ENCODE measurements at regions not wholly inside any gene's neighbourhood (a gene's known extent, or its start where the extent isn't known, plus 50 kb on each side); places are given as distances from the start of the nearest gene placed in this dataset.

- ChIA-PET CTCF (no interaction called here), POLR2A (ENCODE audit: low non-redundant PET) (no interaction called here)
- no peak for DNase-seq (ENCODE audit: low spot score)
- Histone ChIP-seq H3K27ac (ENCODE audit: low read depth, low read length, poor library complexity, severe bottlenecking) (no peak overlapping the region), H3K27me3 (replicated peaks; ENCODE audit: insufficient read depth, low read depth, low read length, poor library complexity) (no peaks in the 10 kb centered on the region), H3K4me1 (ENCODE audit: insufficient read depth, low read length, poor library complexity, severe bottlenecking) (no peaks in the 10 kb centered on the region), H3K9me3 (ENCODE audit: low read depth, low read length, poor library complexity, severe bottlenecking) (peaks cover 9% of the 10 kb centered on the region), H3K36me3 (ENCODE audit: insufficient read depth, low read length, poor library complexity, severe bottlenecking) (no peaks in the 10 kb centered on the region), H3K4me3 (ENCODE audit: low read depth, low read length, poor library complexity, severe bottlenecking) (no peak overlapping the region)
- intact Hi-C loops (cut with micrococcal nuclease; ENCODE audit: unreplicated experiment), result no loop called here
- BruUV-seq (replicated peaks), result no TSS peak
- TF ChIP-seq, protein P1, sequence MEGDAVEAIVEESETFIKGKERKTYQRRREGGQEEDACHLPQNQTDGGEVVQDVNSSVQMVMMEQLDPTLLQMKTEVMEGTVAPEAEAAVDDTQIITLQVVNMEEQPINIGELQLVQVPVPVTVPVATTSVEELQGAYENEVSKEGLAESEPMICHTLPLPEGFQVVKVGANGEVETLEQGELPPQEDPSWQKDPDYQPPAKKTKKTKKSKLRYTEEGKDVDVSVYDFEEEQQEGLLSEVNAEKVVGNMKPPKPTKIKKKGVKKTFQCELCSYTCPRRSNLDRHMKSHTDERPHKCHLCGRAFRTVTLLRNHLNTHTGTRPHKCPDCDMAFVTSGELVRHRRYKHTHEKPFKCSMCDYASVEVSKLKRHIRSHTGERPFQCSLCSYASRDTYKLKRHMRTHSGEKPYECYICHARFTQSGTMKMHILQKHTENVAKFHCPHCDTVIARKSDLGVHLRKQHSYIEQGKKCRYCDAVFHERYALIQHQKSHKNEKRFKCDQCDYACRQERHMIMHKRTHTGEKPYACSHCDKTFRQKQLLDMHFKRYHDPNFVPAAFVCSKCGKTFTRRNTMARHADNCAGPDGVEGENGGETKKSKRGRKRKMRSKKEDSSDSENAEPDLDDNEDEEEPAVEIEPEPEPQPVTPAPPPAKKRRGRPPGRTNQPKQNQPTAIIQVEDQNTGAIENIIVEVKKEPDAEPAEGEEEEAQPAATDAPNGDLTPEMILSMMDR (conservative IDR thresholded peaks at IDR 0.05; ENCODE audit: low read depth, low read length), result no peak
- TF ChIP-seq EZH2 (IDR thresholded peaks at IDR 0.05; ENCODE audit: borderline replicate concordance, low read depth, low read length, poor library complexity, severe bottlenecking), result no peak
Measured at GRCh38 chr2:42871372-42871771, 79.0 kb upstream of the HAAO start.

- ChIA-PET POLR2A (ENCODE audit: low non-redundant PET) (no interaction called here), CTCF (no interaction called here)
- TF ChIP-seq EZH2 (IDR thresholded peaks at IDR 0.05; ENCODE audit: borderline replicate concordance, low read depth, low read length, poor library complexity, severe bottlenecking), result no peak
- TF ChIP-seq, protein P1 (conservative IDR thresholded peaks at IDR 0.05; ENCODE audit: low read depth, low read length), result no peak
- BruUV-seq (replicated peaks), result no TSS peak
- DNase-seq (ENCODE audit: low spot score), result no peak
- Histone ChIP-seq H3K27me3 (replicated peaks; ENCODE audit: insufficient read depth, low read depth, low read length, poor library complexity) (no peaks in the 10 kb centered on the region), H3K36me3 (ENCODE audit: insufficient read depth, low read length, poor library complexity, severe bottlenecking) (no peaks in the 10 kb centered on the region), H3K4me3 (ENCODE audit: low read depth, low read length, poor library complexity, severe bottlenecking) (no peak overlapping the region), H3K9me3 (ENCODE audit: low read depth, low read length, poor library complexity, severe bottlenecking) (peaks cover 9% of the 10 kb centered on the region), H3K27ac (ENCODE audit: low read depth, low read length, poor library complexity, severe bottlenecking) (no peak overlapping the region), H3K4me1 (ENCODE audit: insufficient read depth, low read length, poor library complexity, severe bottlenecking) (no peaks in the 10 kb centered on the region)
- intact Hi-C loops (cut with micrococcal nuclease; ENCODE audit: unreplicated experiment), result no loop called here
Measured at GRCh38 chr2:42868874-42869273, 76.5 kb upstream of the HAAO start.

- TF ChIP-seq, protein P1 (conservative IDR thresholded peaks at IDR 0.05; ENCODE audit: low read depth, low read length), result no peak
- no peak for TF ChIP-seq EZH2 (IDR thresholded peaks at IDR 0.05; ENCODE audit: borderline replicate concordance, low read depth, low read length, poor library complexity, severe bottlenecking)
- H3K27me3 ChIP-seq (replicated peaks; ENCODE audit: insufficient read depth, low read depth, low read length, poor library complexity), result no peaks in the 10 kb centered on the region
- H3K27ac ChIP-seq (ENCODE audit: low read depth, low read length, poor library complexity, severe bottlenecking), result no peak overlapping the region
- DNase-seq (ENCODE audit: low spot score), result no peak
- ChIA-PET CTCF (no interaction called here), POLR2A (ENCODE audit: low non-redundant PET) (no interaction called here)
- H3K36me3 ChIP-seq (ENCODE audit: insufficient read depth, low read length, poor library complexity, severe bottlenecking), result no peaks in the 10 kb centered on the region
- H3K4me1 ChIP-seq (ENCODE audit: insufficient read depth, low read length, poor library complexity, severe bottlenecking), result no peaks in the 10 kb centered on the region
- intact Hi-C loops (cut with micrococcal nuclease; ENCODE audit: unreplicated experiment), result no loop called here
- H3K9me3 ChIP-seq (ENCODE audit: low read depth, low read length, poor library complexity, severe bottlenecking), result peaks cover 9% of the 10 kb centered on the region
- BruUV-seq (replicated peaks), result no TSS peak
- no peak overlapping the region for H3K4me3 ChIP-seq (ENCODE audit: low read depth, low read length, poor library complexity, severe bottlenecking)
Measured at GRCh38 chr2:42868096-42868495, 75.7 kb upstream of the HAAO start.
